ENCODE measurements at regions not wholly inside any gene's neighbourhood (a gene's known extent, or its start where the extent isn't known, plus 50 kb on each side); places are given as distances from the start of the nearest gene placed in this dataset.

DNA sequence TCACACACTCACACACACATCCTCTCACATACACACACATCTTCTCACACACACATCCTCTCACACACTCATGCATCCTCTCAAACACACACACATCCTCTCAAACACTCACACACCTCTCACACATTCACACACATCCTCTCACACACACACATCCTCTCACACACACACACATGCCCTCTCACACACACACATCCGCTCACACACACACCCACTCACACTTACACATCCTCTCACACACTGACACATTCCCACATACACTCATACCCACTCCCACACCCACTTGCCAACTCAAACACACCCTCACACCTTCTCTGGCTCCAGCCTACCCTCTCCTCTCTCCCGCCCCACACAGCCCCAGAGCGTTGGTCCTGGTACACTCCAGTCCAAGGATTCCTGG, 127.9 kb upstream of the SLC30A5 start:
- no peak for TF ChIP-seq MEF2A (IDR thresholded peaks at IDR 0.05; ENCODE audit: borderline replicate concordance, low read depth)
- TF ChIP-seq, protein P1, sequence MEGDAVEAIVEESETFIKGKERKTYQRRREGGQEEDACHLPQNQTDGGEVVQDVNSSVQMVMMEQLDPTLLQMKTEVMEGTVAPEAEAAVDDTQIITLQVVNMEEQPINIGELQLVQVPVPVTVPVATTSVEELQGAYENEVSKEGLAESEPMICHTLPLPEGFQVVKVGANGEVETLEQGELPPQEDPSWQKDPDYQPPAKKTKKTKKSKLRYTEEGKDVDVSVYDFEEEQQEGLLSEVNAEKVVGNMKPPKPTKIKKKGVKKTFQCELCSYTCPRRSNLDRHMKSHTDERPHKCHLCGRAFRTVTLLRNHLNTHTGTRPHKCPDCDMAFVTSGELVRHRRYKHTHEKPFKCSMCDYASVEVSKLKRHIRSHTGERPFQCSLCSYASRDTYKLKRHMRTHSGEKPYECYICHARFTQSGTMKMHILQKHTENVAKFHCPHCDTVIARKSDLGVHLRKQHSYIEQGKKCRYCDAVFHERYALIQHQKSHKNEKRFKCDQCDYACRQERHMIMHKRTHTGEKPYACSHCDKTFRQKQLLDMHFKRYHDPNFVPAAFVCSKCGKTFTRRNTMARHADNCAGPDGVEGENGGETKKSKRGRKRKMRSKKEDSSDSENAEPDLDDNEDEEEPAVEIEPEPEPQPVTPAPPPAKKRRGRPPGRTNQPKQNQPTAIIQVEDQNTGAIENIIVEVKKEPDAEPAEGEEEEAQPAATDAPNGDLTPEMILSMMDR (IDR thresholded peaks at IDR 0.05), result no peak
- no peak for TF ChIP-seq SIN3A (IDR thresholded peaks at IDR 0.05; ENCODE audit: borderline replicate concordance, low read depth, low read length)
- TF ChIP-seq FOSL2 (IDR thresholded peaks at IDR 0.05; ENCODE audit: borderline replicate concordance, low read depth), result no peak
- TF ChIP-seq POLR2AphosphoS5 (IDR thresholded peaks at IDR 0.05; ENCODE audit: low read depth, low read length), result no peak
- no peak for TF ChIP-seq EZH2phosphoT487 (IDR thresholded peaks at IDR 0.05; ENCODE audit: borderline replicate concordance, low read depth)
- TF ChIP-seq TAF1 (IDR thresholded peaks at IDR 0.05; ENCODE audit: borderline replicate concordance, low read depth, low read length), result no peak
- TF ChIP-seq YY1 (IDR thresholded peaks at IDR 0.05; ENCODE audit: low read depth), result no peak
- TF ChIP-seq, protein P2, sequence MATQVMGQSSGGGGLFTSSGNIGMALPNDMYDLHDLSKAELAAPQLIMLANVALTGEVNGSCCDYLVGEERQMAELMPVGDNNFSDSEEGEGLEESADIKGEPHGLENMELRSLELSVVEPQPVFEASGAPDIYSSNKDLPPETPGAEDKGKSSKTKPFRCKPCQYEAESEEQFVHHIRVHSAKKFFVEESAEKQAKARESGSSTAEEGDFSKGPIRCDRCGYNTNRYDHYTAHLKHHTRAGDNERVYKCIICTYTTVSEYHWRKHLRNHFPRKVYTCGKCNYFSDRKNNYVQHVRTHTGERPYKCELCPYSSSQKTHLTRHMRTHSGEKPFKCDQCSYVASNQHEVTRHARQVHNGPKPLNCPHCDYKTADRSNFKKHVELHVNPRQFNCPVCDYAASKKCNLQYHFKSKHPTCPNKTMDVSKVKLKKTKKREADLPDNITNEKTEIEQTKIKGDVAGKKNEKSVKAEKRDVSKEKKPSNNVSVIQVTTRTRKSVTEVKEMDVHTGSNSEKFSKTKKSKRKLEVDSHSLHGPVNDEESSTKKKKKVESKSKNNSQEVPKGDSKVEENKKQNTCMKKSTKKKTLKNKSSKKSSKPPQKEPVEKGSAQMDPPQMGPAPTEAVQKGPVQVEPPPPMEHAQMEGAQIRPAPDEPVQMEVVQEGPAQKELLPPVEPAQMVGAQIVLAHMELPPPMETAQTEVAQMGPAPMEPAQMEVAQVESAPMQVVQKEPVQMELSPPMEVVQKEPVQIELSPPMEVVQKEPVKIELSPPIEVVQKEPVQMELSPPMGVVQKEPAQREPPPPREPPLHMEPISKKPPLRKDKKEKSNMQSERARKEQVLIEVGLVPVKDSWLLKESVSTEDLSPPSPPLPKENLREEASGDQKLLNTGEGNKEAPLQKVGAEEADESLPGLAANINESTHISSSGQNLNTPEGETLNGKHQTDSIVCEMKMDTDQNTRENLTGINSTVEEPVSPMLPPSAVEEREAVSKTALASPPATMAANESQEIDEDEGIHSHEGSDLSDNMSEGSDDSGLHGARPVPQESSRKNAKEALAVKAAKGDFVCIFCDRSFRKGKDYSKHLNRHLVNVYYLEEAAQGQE (IDR thresholded peaks at IDR 0.05; ENCODE audit: low read depth, low read length), result no peak
- TF ChIP-seq EP300 (IDR thresholded peaks at IDR 0.05; ENCODE audit: borderline replicate concordance in 1 of 2, low read depth in 1 of 2, low read length in 1 of 2), result no peak
- no peak for TF ChIP-seq JUND (IDR thresholded peaks at IDR 0.05)
- TF ChIP-seq, protein P3, sequence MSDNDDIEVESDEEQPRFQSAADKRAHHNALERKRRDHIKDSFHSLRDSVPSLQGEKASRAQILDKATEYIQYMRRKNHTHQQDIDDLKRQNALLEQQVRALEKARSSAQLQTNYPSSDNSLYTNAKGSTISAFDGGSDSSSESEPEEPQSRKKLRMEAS (IDR thresholded peaks at IDR 0.05; ENCODE audit: low read depth), result no peak
